SK-N-MC (cell line): ENCODE measurements at regions not wholly inside any gene's neighbourhood (a gene's known extent, or its start where the extent isn't known, plus 50 kb on each side); places are given as distances from the start of the nearest gene placed in this dataset.

Experiments
- DNase-seq: peaks from one replicate; pipeline ENCODE4 v3.0.0-alpha.2; 2011; ENCODE audit warnings: low read depth, low spot score
- H3K27ac ChIP-seq: fragments of 200-600 bp; sonication (generic); 2 replicates; pipeline ENCODE4 v1.5.1; 2016; ENCODE audit warnings: mixed run types
- H3K36me3 ChIP-seq: fragments of 200-600 bp; sonication (generic); 2 replicates; pipeline ENCODE4 v1.6.1; 2017; ENCODE audit warnings: antibody characterized with exemption, low read length, mixed read lengths; ENCODE audit not compliant: insufficient read depth
- H3K4me3 ChIP-seq: fragments of 200-600 bp; sonication (generic); 2 replicates; pipeline ENCODE4 v1.5.1; 2016
- H3K9ac ChIP-seq: fragments of 200-600 bp; sonication (generic); 2 replicates; pipeline ENCODE4 v1.8.0; 2017; ENCODE audit warnings: mixed run types, mixed read lengths; ENCODE audit not compliant: insufficient read length
- H3K9me3 ChIP-seq: fragments of 200-600 bp; sonication (generic); 2 replicates; pipeline ENCODE4 v1.6.1; 2017; ENCODE audit warnings: low read depth, mild to moderate bottlenecking, antibody characterized with exemption, low read length, moderate library complexity, mixed read lengths
- EZH2 ChIP-seq: fragments of 200-600 bp; sonication (generic); IDR thresholded peaks from one replicate; pipeline ENCODE4 v1.6.1; 2017; ENCODE audit warnings: antibody characterized with exemption
- FOXP2 ChIP-seq: optimal IDR thresholded peaks from 2 replicates; pipeline ENCODE3; 2011; ENCODE audit warnings: mild to moderate bottlenecking, moderate library complexity; ENCODE audit not compliant: insufficient read depth; ENCODE audit errors: extremely low read length, control extremely low read depth
- POLR2AphosphoS5 ChIP-seq: IDR thresholded peaks from 2 replicates; pipeline ENCODE4 v1.6.1; 2012; ENCODE audit warnings: mild to moderate bottlenecking, low read depth, low read length, borderline replicate concordance

DNA sequence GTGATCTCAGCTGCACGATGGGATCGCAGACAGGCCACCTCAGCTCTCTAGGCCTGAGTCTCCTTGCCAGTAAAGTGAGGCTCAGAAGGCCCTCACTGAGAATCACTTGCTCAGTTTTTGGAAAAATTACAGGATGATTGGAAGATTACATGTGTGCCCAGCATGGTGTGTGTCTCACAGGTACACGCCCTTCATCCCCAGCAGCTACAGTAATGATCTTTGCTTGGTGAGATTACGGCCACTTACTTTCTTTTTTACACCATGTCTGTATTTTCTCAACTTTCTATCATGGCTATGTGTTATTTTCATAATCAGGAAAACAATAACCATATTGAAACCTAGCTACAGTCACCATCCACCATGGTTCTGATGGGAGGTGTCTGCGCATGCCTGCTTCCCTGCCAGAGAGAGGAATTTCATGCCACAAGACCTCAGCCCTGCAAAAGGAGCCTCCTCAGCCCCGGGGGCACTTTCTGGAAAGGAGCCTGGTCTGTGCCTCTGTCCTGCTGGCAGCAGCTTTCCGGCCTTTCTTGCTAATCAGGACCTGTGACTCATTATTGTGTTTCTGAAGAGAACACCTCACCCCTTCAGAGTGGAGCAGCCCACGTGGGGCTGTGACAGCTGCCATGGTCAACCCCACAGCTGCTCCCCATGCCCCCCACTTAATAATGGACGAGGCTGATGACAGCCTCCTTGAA, 64.2 kb upstream of the OLFM1 start:
- Histone ChIP-seq H3K4me3 (no peak overlapping the region), H3K36me3 (no peaks in the 10 kb centered on the region), H3K9ac (no peak overlapping the region), H3K27ac (no peak overlapping the region), H3K9me3 (no peaks in the 10 kb centered on the region)
- TF ChIP-seq POLR2AphosphoS5 (no peak), EZH2 (no peak), FOXP2 (no peak)
- DNase-seq: no peak

DNA sequence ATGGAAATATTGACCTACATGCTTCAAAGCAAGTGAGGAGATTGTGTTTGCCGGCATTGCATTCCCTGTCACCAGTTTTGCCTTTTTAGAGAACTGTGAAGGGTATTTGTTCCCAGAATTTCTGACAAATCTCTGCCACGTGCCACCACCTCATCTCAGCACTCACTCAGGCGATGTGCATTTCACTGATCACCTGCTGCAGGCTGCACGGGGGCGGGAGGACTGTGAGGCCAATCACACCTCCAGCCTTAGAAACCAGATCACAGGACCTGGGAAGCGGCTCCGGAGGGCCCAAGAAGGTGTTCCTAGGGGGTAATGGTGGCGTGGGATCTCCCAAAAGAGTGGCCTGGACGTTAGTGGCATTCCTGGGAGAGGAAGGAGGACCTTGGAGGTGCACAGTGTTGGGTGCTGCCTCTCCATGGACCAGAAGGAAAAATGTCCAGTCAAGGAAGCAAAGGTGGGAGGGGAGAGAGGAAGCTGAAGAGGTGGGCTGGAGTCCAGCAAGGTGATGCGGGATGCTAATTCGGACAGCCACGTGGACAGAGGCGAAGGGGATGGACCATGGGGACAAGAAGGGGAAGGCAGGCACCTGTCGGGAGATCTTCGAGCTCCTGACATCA, 63.6 kb upstream of the OLFM1 start:
- no peak for DNase-seq
- Histone ChIP-seq H3K4me3 (no peak overlapping the region), H3K9ac (no peak overlapping the region), H3K9me3 (no peaks in the 10 kb centered on the region), H3K36me3 (no peaks in the 10 kb centered on the region), H3K27ac (no peak overlapping the region)
- TF ChIP-seq POLR2AphosphoS5 (no peak), FOXP2 (no peak), EZH2 (no peak)

- DNase-seq: no peak
- Histone ChIP-seq H3K9me3 (no peaks in the 10 kb centered on the region), H3K27ac (no peak overlapping the region), H3K9ac (no peak overlapping the region), H3K36me3 (no peaks in the 10 kb centered on the region), H3K4me3 (no peak overlapping the region)
- no peak for TF ChIP-seq EZH2
- no peak for TF ChIP-seq FOXP2
Measured at GRCh38 chr9:135029463-135029862, 58.0 kb upstream of the OLFM1 start.

GRCh38 chr9:135029871-135030565, 57.5 kb upstream of the OLFM1 start:
- TF ChIP-seq POLR2AphosphoS5: no peak
- TF ChIP-seq FOXP2: no peak
- no peak for TF ChIP-seq EZH2
- no peak for DNase-seq
- H3K9me3 ChIP-seq: no peaks in the 10 kb centered on the region
- no peaks in the 10 kb centered on the region for H3K36me3 ChIP-seq
- H3K4me3 ChIP-seq: no peak overlapping the region
- no peak overlapping the region for H3K9ac ChIP-seq
- no peak overlapping the region for H3K27ac ChIP-seq

- no peaks in the 10 kb centered on the region for H3K9me3 ChIP-seq
- no peak overlapping the region for H3K9ac ChIP-seq
- H3K36me3 ChIP-seq: no peaks in the 10 kb centered on the region
- H3K4me3 ChIP-seq: no peak overlapping the region
- no peak overlapping the region for H3K27ac ChIP-seq
- TF ChIP-seq FOXP2: no peak
- no peak for TF ChIP-seq EZH2
- no peak for TF ChIP-seq POLR2AphosphoS5
- DNase-seq: no peak
Measured at GRCh38 chr9:135030566-135031226, 56.8 kb upstream of the OLFM1 start.

GRCh38 chr9:135032041-135032835, 55.2 kb upstream of the OLFM1 start:
- Histone ChIP-seq H3K36me3 (no peaks in the 10 kb centered on the region), H3K4me3 (no peak overlapping the region), H3K9me3 (no peaks in the 10 kb centered on the region), H3K9ac (no peak overlapping the region), H3K27ac (no peak overlapping the region)
- no peak for DNase-seq
- no peak for TF ChIP-seq FOXP2
- no peak for TF ChIP-seq EZH2
- no peak for TF ChIP-seq POLR2AphosphoS5

DNA sequence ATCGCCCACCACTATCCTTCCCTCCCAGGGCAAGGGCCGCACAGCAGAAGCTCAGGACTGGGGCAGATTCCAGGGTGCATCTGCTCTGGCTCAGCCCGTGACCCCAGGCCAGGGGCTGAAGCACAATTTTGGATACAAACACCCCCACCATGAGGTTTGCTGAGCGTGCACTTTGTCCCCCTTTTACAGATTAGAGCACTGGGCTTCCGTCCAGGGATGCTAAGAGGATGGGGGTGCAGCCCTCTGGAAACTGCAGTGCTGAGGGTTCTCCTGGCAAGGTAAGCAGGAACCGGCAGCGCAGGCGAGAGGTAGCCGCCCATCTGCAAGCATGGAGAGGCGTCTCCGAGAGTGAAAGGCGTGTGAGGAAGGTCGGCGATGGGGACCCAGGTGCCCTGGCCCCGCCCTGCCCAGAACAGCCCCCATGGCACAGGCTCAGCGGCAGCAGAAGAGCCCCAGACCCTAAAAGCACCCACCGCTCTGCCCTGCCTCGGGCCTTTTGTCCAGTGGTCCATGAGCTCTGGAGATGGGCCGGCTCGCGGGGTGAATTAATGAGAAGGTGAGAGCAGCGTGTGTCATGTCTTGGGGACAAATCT, 54.5 kb upstream of the OLFM1 start:
- Histone ChIP-seq H3K27ac (no peak overlapping the region), H3K9me3 (no peaks in the 10 kb centered on the region), H3K9ac (no peak overlapping the region), H3K4me3 (no peak overlapping the region), H3K36me3 (no peaks in the 10 kb centered on the region)
- no peak for DNase-seq
- TF ChIP-seq POLR2AphosphoS5: no peak
- TF ChIP-seq EZH2: no peak
- no peak for TF ChIP-seq FOXP2

GRCh38 chr9:135033487-135033886, 54.0 kb upstream of the OLFM1 start:
- Histone ChIP-seq H3K27ac (no peak overlapping the region), H3K9me3 (no peaks in the 10 kb centered on the region), H3K9ac (no peak overlapping the region), H3K4me3 (no peak overlapping the region), H3K36me3 (no peaks in the 10 kb centered on the region)
- DNase-seq: no peak
- TF ChIP-seq EZH2 (no peak), POLR2AphosphoS5 (no peak), FOXP2 (no peak)
